HG02678 (cell line): ENCODE measurements at regions not wholly inside any gene's neighbourhood (a gene's known extent, or its start where the extent isn't known, plus 50 kb on each side); places are given as distances from the start of the nearest gene placed in this dataset.
A peak's percentile ranks its signal among the peaks of the same experiment; 100 is the strongest.

Experiments used
- ATAC-seq: cut with Tn5 transposase; IDR thresholded peaks from one replicate; pipeline ENCODE4 v1.9.1; 2021; ENCODE audit warnings: mild to moderate bottlenecking, moderate library complexity; ENCODE audit not compliant: unreplicated experiment

- no peak for ATAC-seq
Observed at GRCh38 chr4:153939570-153939969, 150.7 kb upstream of the SFRP2 start.

- no peak for ATAC-seq
Observed at GRCh38 chr4:153938994-153939393, 150.1 kb upstream of the SFRP2 start.

- no peak for ATAC-seq
Observed at GRCh38 chr4:153937289-153937688, 148.4 kb upstream of the SFRP2 start.

- ATAC-seq: no peak
Observed at GRCh38 chr4:153936121-153936520, 147.2 kb upstream of the SFRP2 start.

GRCh38 chr4:153934688-153935017 lies 145.8 kb upstream of the SFRP2 start:
- ATAC-seq: no peak

GRCh38 chr4:153933915-153934687 lies 145.2 kb upstream of the SFRP2 start:
- no peak for ATAC-seq

- ATAC-seq: no peak
Observed at GRCh38 chr4:153931804-153932203, 142.9 kb upstream of the SFRP2 start.

GRCh38 chr4:153929675-153930074 lies 140.8 kb upstream of the SFRP2 start:
- no peak for ATAC-seq

- ATAC-seq: no peak
Observed at GRCh38 chr4:153927451-153927850, 138.6 kb upstream of the SFRP2 start.

GRCh38 chr4:153922148-153922547 lies 133.3 kb upstream of the SFRP2 start:
- ATAC-seq: no peak

- no peak for ATAC-seq
Observed at GRCh38 chr4:153919667-153920066, 130.8 kb upstream of the SFRP2 start.

- ATAC-seq: peak; percentile 91
Observed at GRCh38 chr4:153916273-153916755, 127.4 kb upstream of the SFRP2 start.

- ATAC-seq: no peak
Observed at GRCh38 chr4:153912301-153912700, 123.4 kb upstream of the SFRP2 start.

GRCh38 chr4:153909672-153910071 lies 120.8 kb upstream of the SFRP2 start:
- ATAC-seq: no peak

GRCh38 chr4:153906231-153906630 lies 117.3 kb upstream of the SFRP2 start:
- ATAC-seq: no peak

GRCh38 chr4:153905231-153905630 lies 116.3 kb upstream of the SFRP2 start:
- ATAC-seq: no peak

GRCh38 chr4:153904011-153904410 lies 115.1 kb upstream of the SFRP2 start:
- no peak for ATAC-seq

- no peak for ATAC-seq
Observed at GRCh38 chr4:153901220-153901619, 112.3 kb upstream of the SFRP2 start.

- no peak for ATAC-seq
Observed at GRCh38 chr4:153900426-153900825, 111.5 kb upstream of the SFRP2 start.

- no peak for ATAC-seq
Observed at GRCh38 chr4:153890761-153891160, 101.9 kb upstream of the SFRP2 start.

GRCh38 chr4:153887217-153887616 lies 98.3 kb upstream of the SFRP2 start:
- no peak for ATAC-seq

GRCh38 chr4:153884325-153884724 lies 95.4 kb upstream of the SFRP2 start:
- no peak for ATAC-seq

GRCh38 chr4:153880983-153881382 lies 92.1 kb upstream of the SFRP2 start:
- no peak for ATAC-seq
